HG03469 (cell line): ENCODE measurements at regions not wholly inside any gene's neighbourhood (a gene's known extent, or its start where the extent isn't known, plus 50 kb on each side); places are given as distances from the start of the nearest gene placed in this dataset.
"Not testable (repeated sequence)": the region's sequence is repeated elsewhere in the genome, so short reads cannot be mapped to it uniquely, and the experiment has no call there.

ENCODE experiments used
- ATAC-seq: cut with Tn5 transposase; IDR thresholded peaks from one replicate; pipeline ENCODE4 v1.9.1; 2021; ENCODE audit warnings: mild to moderate bottlenecking, moderate library complexity, moderate number of reproducible peaks; ENCODE audit not compliant: unreplicated experiment

GRCh38 chr3:3902161-3902560, 102.9 kb downstream of the LRRN1 start:
- no peak for ATAC-seq

GRCh38 chr3:3906171-3906570, 106.9 kb downstream of the LRRN1 start:
- no peak for ATAC-seq

- no peak for ATAC-seq
Measured at GRCh38 chr3:3907023-3907422, 107.8 kb downstream of the LRRN1 start.

DNA sequence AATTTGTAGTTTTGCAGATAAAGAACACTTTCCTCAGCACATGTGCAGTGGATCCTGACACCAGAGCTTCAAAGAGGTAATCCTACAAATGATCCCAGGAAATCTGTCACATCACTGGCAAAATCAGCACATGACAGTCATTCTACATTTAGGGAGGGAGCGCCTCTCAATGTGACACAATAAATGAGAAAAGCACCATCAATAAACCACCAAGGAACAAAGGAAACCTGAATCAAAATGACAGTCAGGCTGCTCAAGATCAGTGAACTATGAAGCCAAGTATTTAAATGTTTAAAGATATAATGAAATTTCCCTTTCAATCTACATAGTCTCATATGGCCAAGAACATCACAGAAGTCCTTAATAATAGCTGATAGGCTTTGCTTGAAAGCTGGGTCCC, 119.5 kb downstream of the LRRN1 start:
- no peak for ATAC-seq

DNA sequence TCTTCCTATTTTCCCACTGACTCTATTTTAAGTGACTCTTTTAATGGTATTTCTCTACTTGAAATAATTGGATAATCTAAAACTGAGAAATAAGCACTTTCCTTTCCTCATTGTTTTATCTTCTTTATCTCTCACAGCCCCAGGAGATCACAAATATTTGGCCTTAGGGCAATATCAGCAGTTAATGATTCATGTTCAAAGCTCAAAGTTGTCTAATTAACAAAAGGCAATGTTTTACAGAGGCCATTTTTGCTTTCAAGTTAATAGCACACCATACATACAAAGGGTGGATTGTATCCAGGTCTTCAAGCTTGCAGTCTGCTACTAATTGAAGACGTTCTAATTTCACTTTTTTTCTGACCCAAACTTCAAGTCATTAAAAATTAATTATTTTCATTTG, 120.1 kb downstream of the LRRN1 start:
- ATAC-seq: no peak

DNA sequence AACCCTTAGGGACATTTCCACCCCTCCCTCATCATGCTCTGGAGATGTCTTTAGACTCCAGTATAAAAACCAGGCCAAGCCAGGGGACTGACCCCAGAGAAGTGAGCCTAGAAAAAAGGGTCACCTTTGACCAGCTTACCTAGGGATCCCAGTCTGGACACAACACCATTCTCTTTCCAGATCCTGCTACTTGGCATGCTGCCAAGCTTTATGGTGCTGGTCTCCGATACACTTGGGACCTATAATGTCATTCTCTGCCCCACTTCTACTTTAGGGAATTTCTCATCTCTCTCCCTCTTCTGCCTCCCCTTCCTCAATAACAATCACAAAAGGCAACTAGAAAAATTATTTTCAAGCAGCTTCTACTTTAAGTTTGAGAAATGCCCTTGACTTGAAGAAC, 124.4 kb downstream of the LRRN1 start:
- ATAC-seq: no peak

DNA sequence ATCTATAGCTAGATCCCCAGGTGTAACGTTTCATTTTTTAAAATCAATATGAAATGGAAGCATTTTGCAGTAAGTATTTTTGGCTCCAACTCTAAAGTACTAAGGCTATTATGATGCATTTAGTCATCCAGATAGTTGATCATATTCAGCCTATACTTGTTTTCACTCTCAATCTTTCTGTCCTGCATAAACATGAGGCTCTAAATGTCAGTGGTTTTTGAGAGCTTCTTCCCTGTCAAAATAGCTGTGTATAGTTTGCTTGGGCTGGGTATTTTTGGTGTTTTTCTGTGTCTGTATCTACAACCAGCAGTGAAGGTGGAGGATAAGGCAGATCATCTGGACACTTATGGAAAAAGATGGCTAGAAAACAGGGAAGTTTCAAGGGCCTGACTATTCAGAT, 128.0 kb downstream of the LRRN1 start:
- no peak for ATAC-seq

- no peak for ATAC-seq
Measured at GRCh38 chr3:3927965-3928364, 128.7 kb downstream of the LRRN1 start.

GRCh38 chr3:3941380-3941779, 142.1 kb downstream of the LRRN1 start:
- not testable (repeated sequence) for ATAC-seq

DNA sequence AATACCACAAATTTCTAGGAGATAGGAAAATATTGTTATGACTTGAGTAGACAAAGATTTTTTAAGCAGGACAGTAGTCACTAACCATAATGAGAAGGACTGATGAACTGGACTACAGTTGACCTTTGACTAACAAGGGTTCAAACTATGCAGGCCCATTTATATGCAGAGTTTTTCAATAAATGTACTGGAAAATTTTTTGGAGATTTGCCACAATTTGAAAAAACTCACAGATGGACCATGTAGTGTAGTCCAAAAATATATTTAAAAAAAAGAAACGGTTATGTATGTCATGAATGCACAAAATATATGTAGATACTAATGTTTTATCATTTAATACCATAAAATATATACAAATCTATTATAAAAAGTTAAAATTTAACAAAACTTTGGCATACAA, 151.8 kb downstream of the LRRN1 start:
- no peak for ATAC-seq

GRCh38 chr3:3951501-3951900, 152.3 kb downstream of the LRRN1 start:
- no peak for ATAC-seq

DNA sequence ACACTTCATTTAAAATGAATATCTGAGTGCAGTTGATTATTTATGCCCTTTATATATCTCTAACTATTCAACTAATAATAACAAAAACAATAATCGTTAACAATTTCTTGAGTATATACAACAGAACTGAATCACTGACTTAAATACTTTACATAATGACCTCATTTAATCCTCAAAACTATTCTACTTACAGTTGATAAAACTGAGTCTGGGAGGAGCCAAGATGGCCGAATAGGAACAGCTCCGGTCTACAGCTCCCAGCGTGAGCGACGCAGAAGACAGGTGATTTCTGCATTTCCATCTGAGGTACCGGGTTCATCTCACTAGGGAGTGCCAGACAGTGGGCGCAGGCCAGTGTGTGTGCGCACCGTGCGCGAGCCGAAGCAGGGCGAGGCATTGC, 163.6 kb downstream of the LRRN1 start:
- not testable (repeated sequence) for ATAC-seq

DNA sequence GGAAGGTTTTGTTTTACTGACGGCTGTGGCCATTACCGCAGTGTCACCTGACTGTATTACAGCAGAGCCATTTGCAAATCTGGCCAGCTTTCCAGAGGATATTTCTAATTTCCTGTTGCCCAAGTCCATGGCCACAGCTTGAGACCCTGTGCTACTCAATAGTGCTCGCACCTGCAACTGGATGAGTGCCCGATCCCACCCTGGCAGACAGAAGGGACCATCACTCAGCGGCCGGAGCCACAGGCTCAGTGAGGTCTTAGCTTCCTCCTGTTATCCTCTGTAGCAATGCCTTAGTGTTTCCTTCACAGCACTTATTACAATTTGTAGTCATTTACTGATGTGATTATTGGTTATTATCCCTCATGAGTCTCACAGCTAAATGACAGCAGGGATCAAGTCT, 184.8 kb downstream of the LRRN1 start:
- ATAC-seq: no peak

DNA sequence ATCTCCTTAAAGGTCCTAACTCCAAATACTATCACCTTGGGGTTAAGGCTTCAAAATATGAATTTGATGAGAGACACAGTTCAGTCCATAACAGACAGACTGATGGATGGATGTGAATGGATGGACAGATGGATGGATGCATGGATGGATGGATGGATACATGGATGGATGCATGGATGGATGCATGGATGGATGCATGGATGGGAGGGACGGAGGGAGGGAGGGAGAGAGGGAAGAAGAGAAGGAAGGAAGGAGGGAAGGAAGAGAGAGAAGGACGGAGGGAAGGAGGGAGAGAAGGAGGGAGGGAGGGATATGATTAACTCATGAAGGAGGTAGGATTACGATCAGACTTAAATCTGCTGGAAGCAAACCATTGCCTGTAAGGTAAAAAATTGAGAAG, 192.4 kb downstream of the LRRN1 start:
- no peak for ATAC-seq

DNA sequence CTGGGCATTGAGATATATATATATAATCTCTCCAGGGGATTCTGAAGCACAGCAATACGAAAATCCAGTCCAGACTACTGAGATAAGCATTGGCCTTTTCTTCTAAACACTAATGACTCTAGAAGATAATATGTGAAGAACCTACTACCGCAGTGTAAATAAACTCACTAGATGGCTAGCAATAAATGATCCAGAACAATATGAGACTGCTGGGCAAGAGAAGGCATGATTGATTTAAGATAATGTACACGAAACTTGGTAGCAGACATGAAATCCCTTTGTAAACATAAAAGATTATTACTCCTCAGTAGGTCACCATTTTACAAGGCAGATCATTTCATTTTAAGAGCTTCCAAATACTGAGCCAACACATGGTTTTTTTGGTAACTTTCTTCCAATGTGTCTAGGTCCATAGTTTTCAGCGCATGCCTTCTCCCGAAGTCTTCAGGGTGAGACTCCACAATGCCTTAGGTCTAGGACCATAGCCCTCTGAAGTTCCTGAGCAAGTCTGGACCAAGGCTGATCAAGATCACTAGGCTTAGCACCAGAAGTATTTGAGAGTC, 193.2 kb downstream of the LRRN1 start:
- no peak for ATAC-seq

DNA sequence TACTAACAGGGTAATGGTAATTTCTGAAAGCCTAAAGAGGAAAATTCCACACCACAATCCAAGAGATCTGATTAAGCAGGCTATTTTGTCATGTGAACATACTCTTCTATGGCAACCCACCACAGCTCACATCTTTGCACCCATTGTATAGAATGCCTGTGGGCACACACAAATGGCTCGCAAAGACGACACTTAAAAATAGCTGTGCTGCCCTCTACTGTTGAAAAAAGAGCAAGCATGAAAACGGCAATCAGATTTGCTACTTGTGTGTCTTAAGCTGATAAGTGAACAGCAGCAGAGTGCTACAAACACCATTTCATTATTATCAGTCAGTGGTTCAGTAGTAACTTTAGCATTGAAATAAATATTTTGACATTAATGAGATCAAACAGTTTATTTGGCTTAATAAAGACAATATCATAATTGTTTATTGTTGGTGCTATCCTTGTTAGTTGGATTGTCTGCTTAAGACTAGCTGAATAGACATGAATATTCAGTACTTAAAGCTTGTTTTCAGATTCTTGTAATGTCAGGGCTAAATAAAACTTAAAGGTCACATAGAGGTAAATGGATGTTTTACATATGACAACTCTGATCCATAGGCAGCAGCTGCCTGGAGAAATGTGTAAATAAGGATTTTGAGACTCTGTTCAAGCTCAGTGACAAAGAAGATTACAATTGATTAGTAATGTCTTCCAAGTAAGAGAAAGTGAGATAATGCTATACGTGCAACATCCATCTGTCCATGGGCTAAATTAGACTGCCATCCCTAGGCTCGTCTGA, 199.1 kb downstream of the LRRN1 start:
- ATAC-seq: no peak

DNA sequence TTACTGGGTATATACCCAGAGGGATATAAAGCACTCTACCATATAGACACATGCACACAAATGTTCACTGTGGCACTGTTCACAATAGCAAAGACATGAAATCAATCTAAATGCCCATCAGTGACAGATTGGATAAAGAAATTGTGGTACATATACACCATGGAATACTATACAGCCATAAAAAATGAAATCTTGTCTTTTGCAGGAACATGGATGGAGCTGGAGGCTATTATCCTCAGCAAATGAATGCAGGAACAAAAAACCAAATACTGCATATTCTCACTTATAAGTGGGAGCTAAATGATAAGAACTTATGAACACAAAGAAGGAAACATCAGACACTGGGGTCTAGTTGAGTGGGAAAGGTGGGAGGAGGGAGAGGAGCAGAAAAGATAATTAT, 200.1 kb downstream of the LRRN1 start:
- not testable (repeated sequence) for ATAC-seq

DNA sequence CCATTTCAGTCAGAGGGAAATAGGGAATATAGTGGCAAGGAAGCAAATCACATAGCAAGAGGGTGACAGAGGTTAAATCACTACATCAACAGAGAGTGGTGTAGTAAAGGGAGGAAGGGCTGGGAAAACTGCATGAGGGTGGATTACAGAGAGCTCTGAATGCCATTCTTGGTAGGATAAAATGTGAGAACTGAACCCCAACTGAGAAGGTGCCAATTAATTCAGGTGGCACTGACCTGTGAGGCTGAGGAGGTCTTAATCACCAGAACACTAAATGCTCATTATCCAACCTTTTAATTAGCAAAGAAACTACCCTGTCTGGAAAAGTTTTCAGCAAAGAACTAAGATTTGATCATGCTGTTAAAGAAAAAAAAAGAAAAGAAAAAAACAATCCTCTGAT, 202.7 kb downstream of the LRRN1 start:
- no peak for ATAC-seq

- ATAC-seq: no peak
Measured at GRCh38 chr3:4006288-4006687, 207.1 kb downstream of the LRRN1 start.

- ATAC-seq: no peak
Measured at GRCh38 chr3:4008205-4008604, 209.0 kb downstream of the LRRN1 start.

DNA sequence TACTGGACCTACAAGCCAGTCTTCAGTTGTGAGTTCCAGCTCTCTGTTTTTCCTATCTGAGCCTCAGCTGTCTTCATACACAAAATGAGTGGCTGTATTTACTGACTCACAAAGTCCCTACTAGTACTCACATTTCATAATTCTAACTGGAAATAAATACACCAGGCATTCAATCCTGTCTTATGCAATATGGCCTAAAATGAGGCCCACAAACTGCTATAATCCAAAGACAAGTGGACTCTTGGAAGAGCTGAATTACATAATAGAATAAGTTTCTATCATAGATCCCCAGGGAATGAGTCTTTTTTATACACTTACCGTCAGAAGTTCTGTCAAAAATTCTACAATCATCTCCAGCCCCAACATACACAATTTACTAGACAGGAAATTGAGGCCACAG, 211.9 kb downstream of the LRRN1 start:
- ATAC-seq: no peak

GRCh38 chr3:4015426-4015825, 216.2 kb downstream of the LRRN1 start:
- ATAC-seq: no peak

DNA sequence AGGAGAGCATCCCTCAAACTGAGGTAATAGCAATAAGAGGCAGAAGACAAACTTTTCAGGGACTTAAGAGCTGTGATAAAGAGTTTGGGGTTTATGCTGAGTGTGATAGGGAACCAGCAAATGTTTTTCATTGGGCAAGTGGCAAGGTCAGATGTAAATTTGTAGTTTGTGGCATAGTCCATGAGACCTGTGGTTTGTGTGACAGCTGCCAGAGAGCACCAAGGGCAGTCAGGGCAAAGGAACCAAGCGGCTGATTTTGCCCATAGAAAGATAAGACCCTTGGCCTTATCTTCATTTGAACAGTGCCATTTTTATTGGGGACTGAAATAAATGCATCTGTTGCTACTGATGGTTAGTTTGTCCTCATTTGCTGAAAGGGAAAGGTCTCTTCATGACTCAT, 220.3 kb downstream of the LRRN1 start:
- no peak for ATAC-seq
